Fibroblast of skin of left quadriceps (primary cell): ENCODE measurements at regions not wholly inside any gene's neighbourhood (a gene's known extent, or its start where the extent isn't known, plus 50 kb on each side); places are given as distances from the start of the nearest gene placed in this dataset.

ENCODE experiments used
- DNase-seq, 2 experiments: peaks; one replicate each; pipeline ENCODE4 v3.0.0-alpha.2; 2013; ENCODE audit warnings: low read depth in 2 of 2

- no peak for DNase-seq
Observed at GRCh38 chr18:66749030-66749429, 145.1 kb upstream of the CDH19 start.

DNA sequence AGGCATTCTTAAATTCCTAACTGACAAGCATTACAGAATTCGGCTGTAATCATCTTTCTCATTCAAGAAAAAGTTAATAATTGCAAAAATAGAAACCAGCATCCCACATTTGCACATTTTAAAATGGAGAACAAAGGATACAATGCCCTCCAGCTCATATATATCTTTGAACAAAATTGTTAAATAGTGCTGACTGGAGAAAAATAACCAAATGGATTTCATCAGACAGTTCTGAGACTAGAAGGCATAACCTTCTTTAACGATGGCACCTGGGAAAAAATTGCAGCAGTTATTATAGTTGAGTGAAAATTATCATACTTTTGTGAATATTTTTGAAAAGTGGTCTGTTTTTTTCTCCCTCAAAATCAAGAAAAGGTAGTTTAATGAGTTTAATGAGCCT is 138.9 kb upstream of the CDH19 start:
- DNase-seq, result no peak

DNA sequence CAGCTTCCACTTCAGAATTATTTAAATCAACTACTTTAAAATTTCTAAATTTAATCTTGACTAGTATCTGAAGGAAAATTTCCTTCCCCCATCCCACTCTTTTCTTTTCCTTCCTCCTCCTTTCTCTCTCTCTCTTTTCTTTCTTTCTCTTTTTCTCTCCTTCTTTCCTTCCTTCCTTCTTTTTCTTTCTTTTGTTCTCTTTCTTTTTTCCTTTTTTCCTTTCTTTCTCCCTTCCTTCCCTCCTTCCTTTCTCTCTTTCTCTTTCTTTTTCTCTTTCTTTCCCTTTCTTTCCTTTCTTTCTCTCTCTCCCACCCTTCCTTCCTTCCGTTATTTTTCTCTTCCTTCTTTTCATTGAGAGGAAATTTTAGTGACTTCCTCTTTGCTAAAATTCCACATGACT is 132.0 kb upstream of the CDH19 start:
- no peak for DNase-seq

DNA sequence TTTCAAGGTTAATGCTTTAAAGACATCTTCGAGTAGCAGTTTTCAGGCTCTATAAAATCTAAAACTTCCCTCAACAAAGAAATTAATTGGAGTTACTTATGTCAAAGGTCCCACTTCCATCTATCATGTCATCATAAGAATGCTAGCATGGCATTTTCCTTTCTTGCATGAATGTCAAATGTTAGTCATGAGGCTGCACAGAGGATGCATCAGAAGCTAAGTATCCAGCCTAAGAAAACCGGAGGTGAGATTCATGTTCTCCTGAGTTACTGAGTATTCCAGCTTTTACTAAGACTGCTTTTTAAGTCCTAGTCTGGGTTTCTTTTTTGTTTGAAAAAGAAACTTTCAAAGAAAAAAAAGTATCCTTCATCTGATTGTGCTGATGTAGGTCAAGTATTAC is 130.6 kb upstream of the CDH19 start:
- DNase-seq, result peak in 1 of 2 experiments; percentile 8

DNA sequence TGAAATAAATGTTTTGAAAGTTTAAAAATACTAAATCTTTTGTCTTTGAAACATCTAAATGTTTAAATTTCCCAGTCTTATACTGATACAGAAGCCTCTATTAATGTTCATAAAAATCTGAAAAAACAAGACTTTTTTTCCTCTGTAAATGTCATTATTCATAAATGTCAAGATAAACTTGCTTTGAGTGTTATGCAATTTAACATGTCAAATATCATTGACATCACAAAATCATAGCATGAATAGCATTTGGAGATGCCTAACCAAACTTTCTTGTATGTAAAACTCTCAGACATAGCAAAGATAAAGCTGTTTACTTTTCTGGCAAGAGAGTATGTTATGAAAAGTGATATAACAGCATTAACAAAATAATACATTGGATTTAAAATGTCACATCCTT is 128.0 kb upstream of the CDH19 start:
- no peak for DNase-seq

GRCh38 chr18:66729442-66730239 is 125.8 kb upstream of the CDH19 start:
- DNase-seq, result no peak

GRCh38 chr18:66728951-66729350 is 125.1 kb upstream of the CDH19 start:
- DNase-seq, result no peak

DNA sequence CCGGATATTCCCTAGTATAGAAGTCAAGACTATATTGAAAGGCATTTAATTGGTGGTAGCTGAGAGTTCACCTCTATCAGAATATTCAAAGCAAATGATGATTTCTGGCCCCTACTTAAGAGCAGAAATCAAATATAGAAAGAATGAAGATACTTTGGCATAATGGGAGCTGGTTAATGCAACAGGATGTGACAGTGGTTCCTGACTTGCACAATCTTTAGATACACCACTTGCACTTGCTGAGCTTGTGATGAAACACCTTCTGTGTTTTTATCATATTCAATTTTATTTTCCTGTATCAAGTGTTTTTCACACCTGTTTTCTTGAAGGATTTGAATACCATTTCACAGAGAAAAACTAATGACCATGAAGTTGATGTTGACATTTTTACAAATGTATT is 124.1 kb upstream of the CDH19 start:
- no peak for DNase-seq

DNA sequence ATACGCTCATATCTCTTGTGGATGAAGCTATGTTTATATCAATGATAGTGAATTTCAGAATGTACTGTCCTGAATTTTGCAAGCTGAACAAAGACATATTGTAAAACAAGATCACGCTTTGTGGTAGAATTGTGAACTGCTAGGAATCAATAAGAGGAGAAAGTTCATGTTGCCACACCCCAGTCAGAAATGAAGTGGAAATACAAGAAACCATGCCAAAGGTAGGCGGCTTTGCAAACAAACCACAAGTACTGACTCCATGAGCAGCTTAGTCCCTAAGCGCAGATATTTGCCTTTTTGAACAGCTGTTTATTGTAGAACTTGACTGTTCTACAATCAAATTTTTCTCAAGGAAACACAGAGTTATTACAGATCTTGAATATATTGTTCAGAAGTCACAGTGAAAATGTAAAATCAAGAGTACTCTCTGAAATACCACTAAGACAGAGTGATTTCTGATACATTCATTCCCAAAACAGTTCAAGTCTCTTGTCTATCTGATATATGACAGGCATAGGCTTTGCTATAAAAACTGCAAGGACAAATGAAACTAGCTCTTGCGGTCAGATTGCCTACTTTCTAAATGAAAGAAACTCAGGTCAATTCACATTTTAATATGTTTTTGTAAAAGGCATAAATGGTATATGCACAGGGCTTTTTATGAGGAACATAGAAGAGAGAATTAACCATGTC is 120.9 kb upstream of the CDH19 start:
- DNase-seq, result no peak

DNA sequence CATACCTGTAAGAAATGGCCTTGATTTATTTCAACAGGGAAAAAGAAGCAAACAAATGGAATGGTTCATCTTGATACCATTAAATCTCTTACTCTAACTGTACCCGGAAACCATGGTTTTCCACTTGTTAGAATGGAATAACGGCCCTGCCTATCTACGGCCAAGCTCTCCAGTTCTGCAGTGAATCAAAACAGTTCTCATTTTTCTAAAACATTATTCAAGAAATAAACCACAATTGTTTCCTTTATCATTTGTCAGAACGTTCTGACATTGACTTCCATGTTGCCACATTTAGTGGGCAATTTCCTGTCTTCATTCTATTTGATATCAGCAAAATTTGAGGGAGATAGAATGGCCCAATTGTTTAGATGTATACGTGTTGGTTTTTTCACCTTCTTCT is 118.8 kb upstream of the CDH19 start:
- no peak for DNase-seq

GRCh38 chr18:66708646-66709045 is 104.8 kb upstream of the CDH19 start:
- no peak for DNase-seq

DNA sequence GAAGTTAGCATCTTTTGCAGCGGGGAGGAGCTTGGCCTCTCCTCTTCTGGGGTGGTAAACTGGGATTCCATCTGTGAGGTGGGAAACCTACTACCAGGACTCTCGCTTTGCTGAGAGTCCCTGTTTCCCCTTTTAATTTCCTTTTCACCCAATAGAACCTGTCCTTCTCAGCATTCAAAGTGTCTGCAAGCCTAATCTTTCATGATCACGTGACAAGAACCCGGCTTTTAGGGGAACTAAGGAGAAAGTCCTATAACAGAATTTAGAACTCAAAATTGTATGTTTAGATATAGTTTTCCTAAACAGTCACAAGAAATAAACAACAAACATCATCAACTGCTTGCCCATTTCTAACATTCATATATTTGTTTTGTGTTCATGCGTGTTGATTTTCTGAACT is 103.6 kb upstream of the CDH19 start:
- DNase-seq, result no peak

GRCh38 chr18:66695281-66695680 is 91.4 kb upstream of the CDH19 start:
- DNase-seq, result no peak

DNA sequence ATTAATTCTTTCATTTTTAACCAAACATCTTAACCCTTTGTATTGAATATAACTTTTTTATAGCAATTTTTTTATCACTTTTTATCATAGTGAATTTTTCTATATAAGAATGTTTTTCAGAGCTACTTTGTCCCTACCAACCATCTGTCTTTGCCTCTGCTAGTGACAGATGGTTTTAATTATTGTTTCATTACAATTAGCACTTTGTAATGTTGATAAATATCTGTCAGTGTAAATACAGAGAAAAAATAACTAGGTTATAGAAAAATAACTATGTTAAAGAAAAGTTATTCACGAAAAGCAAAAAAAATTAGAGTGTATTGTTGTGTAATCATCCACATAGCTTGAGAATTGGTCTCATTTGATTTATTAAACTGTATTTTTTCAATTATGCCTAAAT is 91.0 kb upstream of the CDH19 start:
- no peak for DNase-seq

- DNase-seq, result no peak
Observed at GRCh38 chr18:66687635-66688034, 83.7 kb upstream of the CDH19 start.

DNA sequence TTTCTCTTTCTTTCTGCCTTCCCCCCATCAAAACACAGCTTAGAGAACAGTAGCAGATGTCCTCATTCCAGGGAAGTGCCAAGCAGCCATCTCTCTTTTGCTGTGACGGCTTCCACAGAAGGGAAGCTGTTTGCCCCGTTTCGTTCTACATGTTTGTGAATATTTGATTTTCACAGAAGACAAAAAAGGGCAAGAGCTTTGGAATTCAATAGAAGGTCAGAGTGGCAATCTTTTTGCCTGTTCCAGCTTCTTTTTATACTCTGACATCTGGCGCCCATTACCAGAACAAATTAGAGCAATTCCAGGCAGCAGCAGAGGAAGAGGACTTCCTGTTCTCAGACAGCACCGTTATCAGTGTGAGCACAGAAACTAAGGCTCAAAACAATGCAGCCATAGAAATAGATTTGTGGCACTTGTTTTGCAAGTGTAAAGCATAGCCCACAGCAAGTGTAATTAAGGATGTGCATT is 79.0 kb upstream of the CDH19 start:
- DNase-seq, result peak in 1 of 2 experiments; percentile 3

- DNase-seq, result no peak
Observed at GRCh38 chr18:66676699-66677098, 72.8 kb upstream of the CDH19 start.

DNA sequence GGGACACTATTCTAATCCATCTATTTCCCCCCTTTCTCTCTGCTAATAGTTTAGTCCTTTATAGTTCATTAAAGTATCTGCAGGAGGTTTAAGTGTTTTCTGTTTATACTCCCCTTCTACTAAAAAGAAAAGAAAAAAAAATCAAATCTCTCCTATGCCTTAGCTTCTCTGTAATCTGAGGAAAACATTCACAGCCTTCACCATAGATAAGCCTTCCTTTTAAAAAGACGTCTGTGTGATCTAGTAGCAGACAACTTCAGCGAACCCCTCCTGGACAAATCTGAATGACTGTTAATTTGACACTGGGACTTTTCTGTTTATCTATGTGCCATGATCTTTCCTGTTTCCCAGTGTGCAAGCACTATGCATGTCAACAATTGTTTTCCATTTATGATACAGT is 70.4 kb upstream of the CDH19 start:
- no peak for DNase-seq

GRCh38 chr18:66668706-66669105 is 64.8 kb upstream of the CDH19 start:
- no peak for DNase-seq

GRCh38 chr18:66662632-66663031 is 58.7 kb upstream of the CDH19 start:
- peak in 1 of 2 experiments; percentile 3 for DNase-seq

DNA sequence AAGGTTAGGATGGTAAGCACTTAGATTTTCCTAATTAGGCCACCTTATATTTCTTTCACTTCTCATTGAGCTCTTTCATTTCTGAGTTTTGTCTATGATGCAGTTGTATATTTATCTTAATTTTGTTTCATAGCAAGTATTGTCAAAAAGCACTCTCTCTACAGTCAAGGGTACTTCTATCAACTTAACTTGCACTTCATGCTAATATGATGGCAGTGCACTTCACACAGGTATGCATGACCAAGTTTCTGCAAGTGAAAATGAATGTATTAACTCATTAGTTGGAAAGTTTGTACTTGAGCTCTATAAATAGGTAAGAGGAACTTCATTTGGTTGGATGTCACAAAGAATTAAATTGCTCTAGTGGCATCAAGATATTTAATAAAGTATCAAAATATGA is 51.5 kb upstream of the CDH19 start:
- DNase-seq, result no peak
